ENCODE measurements at regions not wholly inside any gene's neighbourhood (a gene's known extent, or its start where the extent isn't known, plus 50 kb on each side); places are given as distances from the start of the nearest gene placed in this dataset.

- Histone ChIP-seq H3K4me3 (no peak overlapping the region), H3K4me1 (no peaks in the 10 kb centered on the region), H3K9me3 (no peaks in the 10 kb centered on the region), H3K27ac (no peak overlapping the region), H3K27me3 (no peaks in the 10 kb centered on the region), H3K36me3 (ENCODE audit: low read depth, missing control alignments) (no peaks in the 10 kb centered on the region)
- TF ChIP-seq POLR2A (IDR thresholded peaks at IDR 0.05) (no peak), CTCF (IDR thresholded peaks at IDR 0.05) (no peak)
- DNase-seq, result no peak
- WGBS, 2 donors, result 92 to 99% methylated on average over 5 of the region's 5 CpGs
- intact Hi-C loops (cut with DNase I; ENCODE audit: low total_unique reads), result no loop called here
These were observed 643.3 kb upstream of the SORCS1 start for GRCh38 chr10:107807836-107808235.

GRCh38 chr10:107806026-107806425, 641.5 kb upstream of the SORCS1 start:
- Histone ChIP-seq H3K27me3 (no peaks in the 10 kb centered on the region), H3K36me3 (ENCODE audit: low read depth, missing control alignments) (no peaks in the 10 kb centered on the region), H3K4me3 (no peak overlapping the region), H3K4me1 (no peaks in the 10 kb centered on the region), H3K9me3 (no peaks in the 10 kb centered on the region), H3K27ac (no peak overlapping the region)
- DNase-seq, result no peak
- no peak for TF ChIP-seq CTCF (IDR thresholded peaks at IDR 0.05)
- TF ChIP-seq POLR2A (IDR thresholded peaks at IDR 0.05), result no peak
- intact Hi-C loops (cut with DNase I; ENCODE audit: low total_unique reads), result no loop called here
- WGBS, 2 donors, result 47 to 65% methylated on average over 1 of the region's 1 CpG

GRCh38 chr10:107803546-107803945, 639.0 kb upstream of the SORCS1 start:
- intact Hi-C loops (cut with DNase I; ENCODE audit: low total_unique reads), result no loop called here
- no peak for TF ChIP-seq POLR2A (IDR thresholded peaks at IDR 0.05)
- TF ChIP-seq CTCF (IDR thresholded peaks at IDR 0.05), result no peak
- H3K9me3 ChIP-seq, result no peaks in the 10 kb centered on the region
- no peak overlapping the region for H3K27ac ChIP-seq
- DNase-seq, result no peak
- no peaks in the 10 kb centered on the region for H3K4me1 ChIP-seq
- WGBS, 2 donors, result 53 to 91% methylated on average over 3 to 4 of the region's 4 CpGs
- no peaks in the 10 kb centered on the region for H3K36me3 ChIP-seq (ENCODE audit: low read depth, missing control alignments)
- H3K4me3 ChIP-seq, result no peak overlapping the region
- no peaks in the 10 kb centered on the region for H3K27me3 ChIP-seq

GRCh38 chr10:107800061-107800460, 635.6 kb upstream of the SORCS1 start:
- 90 to 93% methylated on average over 1 of the region's 1 CpG for WGBS, 2 donors
- DNase-seq, result no peak
- Histone ChIP-seq H3K4me1 (no peaks in the 10 kb centered on the region), H3K27me3 (no peaks in the 10 kb centered on the region), H3K9me3 (no peaks in the 10 kb centered on the region), H3K4me3 (no peak overlapping the region), H3K36me3 (ENCODE audit: low read depth, missing control alignments) (no peaks in the 10 kb centered on the region), H3K27ac (no peak overlapping the region)
- TF ChIP-seq CTCF (IDR thresholded peaks at IDR 0.05) (no peak), POLR2A (IDR thresholded peaks at IDR 0.05) (no peak)
- intact Hi-C loops (cut with DNase I; ENCODE audit: low total_unique reads), result no loop called here

- DNase-seq, result no peak
- Histone ChIP-seq H3K27me3 (no peaks in the 10 kb centered on the region), H3K4me1 (no peaks in the 10 kb centered on the region), H3K9me3 (no peaks in the 10 kb centered on the region), H3K4me3 (no peak overlapping the region), H3K27ac (no peak overlapping the region), H3K36me3 (ENCODE audit: low read depth, missing control alignments) (no peaks in the 10 kb centered on the region)
- intact Hi-C loops (cut with DNase I; ENCODE audit: low total_unique reads), result no loop called here
- 94 to 100% methylated on average over 1 of the region's 1 CpG for WGBS, 2 donors
- TF ChIP-seq POLR2A (IDR thresholded peaks at IDR 0.05), result no peak
- TF ChIP-seq CTCF (IDR thresholded peaks at IDR 0.05), result no peak
These were observed 625.8 kb upstream of the SORCS1 start for GRCh38 chr10:107790271-107790670.

Measured in testis (tissue), 2 donors.